SK-N-MC (cell line): ENCODE measurements at regions not wholly inside any gene's neighbourhood (a gene's known extent, or its start where the extent isn't known, plus 50 kb on each side); places are given as distances from the start of the nearest gene placed in this dataset.

Source experiments
- EZH2 ChIP-seq: fragments of 200-600 bp; sonication (generic); IDR thresholded peaks from one replicate; pipeline ENCODE4 v1.6.1; 2017; ENCODE audit warnings: antibody characterized with exemption
- POLR2AphosphoS5 ChIP-seq: IDR thresholded peaks from 2 replicates; pipeline ENCODE4 v1.6.1; 2012; ENCODE audit warnings: mild to moderate bottlenecking, low read depth, low read length, borderline replicate concordance

- TF ChIP-seq EZH2, result no peak
- TF ChIP-seq POLR2AphosphoS5, result no peak
Observed at GRCh38 chr2:180115269-180115668, 108.2 kb upstream of the CWC22 start.
